GM23338 (cell line): ENCODE measurements at regions not wholly inside any gene's neighbourhood (a gene's known extent, or its start where the extent isn't known, plus 50 kb on each side); places are given as distances from the start of the nearest gene placed in this dataset.

ENCODE experiments used
- ATAC-seq: fragments of 200-7000 bp; cut with Tn5 transposase; 3 replicates; pipeline ENCODE4 v1.9.1; 2020
- DNase-seq: peaks from one replicate; pipeline ENCODE4 v3.0.0-alpha.2; 2015; ENCODE audit warnings: low spot score
- H2AFZ ChIP-seq: fragments of 200-600 bp; sonication (generic); 2 replicates; pipeline ENCODE4 v1.8.0; 2016; ENCODE audit warnings: antibody characterized with exemption, mild to moderate bottlenecking, moderate library complexity
- H3F3A ChIP-seq: fragments of 200-600 bp; sonication (generic); replicated peaks from 2 replicates; pipeline ENCODE4 v1.8.0; 2017; ENCODE audit warnings: antibody characterized with exemption, mixed run types, low read depth
- H3K27ac ChIP-seq: fragments of 200-600 bp; sonication (generic); 2 replicates; pipeline ENCODE4 v1.6.1; 2016; ENCODE audit warnings: low read depth
- H3K27me3 ChIP-seq: fragments of 200-600 bp; sonication (generic); 2 replicates; pipeline ENCODE4 v1.8.0; 2016; ENCODE audit warnings: mild to moderate bottlenecking, mixed run types, moderate library complexity; ENCODE audit not compliant: insufficient read depth
- H3K36me3 ChIP-seq: fragments of 200-600 bp; sonication (generic); 2 replicates; pipeline ENCODE4 v1.8.0; 2016; ENCODE audit warnings: mild to moderate bottlenecking; ENCODE audit not compliant: insufficient read depth
- H3K4me1 ChIP-seq: fragments of 200-600 bp; sonication (generic); 2 replicates; pipeline ENCODE4 v1.8.0; 2016; ENCODE audit warnings: mild to moderate bottlenecking, moderate library complexity; ENCODE audit not compliant: insufficient read depth
- H3K4me2 ChIP-seq: fragments of 200-600 bp; sonication (generic); 2 replicates; pipeline ENCODE4 v1.7.1; 2017; ENCODE audit warnings: mixed run types
- H3K4me3 ChIP-seq: fragments of 200-600 bp; sonication (generic); 2 replicates; pipeline ENCODE4 v1.6.1; 2016; ENCODE audit warnings: mixed run types
- H3K79me2 ChIP-seq: fragments of 200-600 bp; sonication (generic); replicated peaks from 2 replicates; pipeline ENCODE4 v1.8.0; 2017; ENCODE audit warnings: mild to moderate bottlenecking; ENCODE audit not compliant: insufficient read depth
- H3K9me2 ChIP-seq: fragments of 200-600 bp; sonication (generic); 2 replicates; pipeline ENCODE4 v1.8.0; 2017; ENCODE audit not compliant: insufficient read depth
- H4K20me1 ChIP-seq: fragments of 200-600 bp; sonication (generic); replicated peaks from 2 replicates; pipeline ENCODE4 v1.8.0; 2017; ENCODE audit warnings: mild to moderate bottlenecking; ENCODE audit not compliant: insufficient read depth
- H3K27ac Mint-ChIP-seq: 2 replicates; pipeline ENCODE4 v1.8.0; 2020; ENCODE audit warnings: inconsistent platforms, mild to moderate bottlenecking, moderate library complexity, mixed read lengths
- H3K27me3 Mint-ChIP-seq: 3 replicates; pipeline ENCODE4 v1.8.0; 2022; ENCODE audit warnings: low read depth, mild to moderate bottlenecking, moderate library complexity, mixed read lengths, inconsistent platforms; ENCODE audit not compliant: insufficient read depth, poor library complexity
- H3K36me3 Mint-ChIP-seq: 3 replicates; pipeline ENCODE4 v1.8.0; 2021; ENCODE audit warnings: low read depth, mild to moderate bottlenecking, inconsistent platforms, moderate library complexity, mixed read lengths
- H3K4me1 Mint-ChIP-seq: 3 replicates; pipeline ENCODE4 v1.8.0; 2020; ENCODE audit warnings: mild to moderate bottlenecking, inconsistent platforms, mixed read lengths
- H3K4me3 Mint-ChIP-seq: 3 replicates; pipeline ENCODE4 v1.8.0; 2021; ENCODE audit warnings: moderate library complexity, mild to moderate bottlenecking, inconsistent platforms, mixed read lengths
- H3K9me3 Mint-ChIP-seq: 3 replicates; pipeline ENCODE4 v1.8.0; 2020; ENCODE audit warnings: moderate library complexity, mild to moderate bottlenecking, inconsistent platforms, mixed read lengths
- CREB1 ChIP-seq: fragments of 250-450 bp; sonication (Bioruptor Pico); IDR thresholded peaks from 2 replicates; pipeline ENCODE4 v1.5.0; 2020; ENCODE audit warnings: low read depth, mild to moderate bottlenecking, moderate library complexity
- CTCF ChIP-seq, 2 experiments: fragments of 200-600 bp in 1 of 2; sonication (generic) in 1 of 2; conservative IDR thresholded peaks; 2 replicates each; pipeline versions ENCODE4 v1.5.1 to v1.6.1; 2016 to 2017; ENCODE audit warnings: antibody characterized with exemption in 2 of 2, low read depth in 2 of 2, mild to moderate bottlenecking in 2 of 2, moderate library complexity in 1 of 2
- ETS1 ChIP-seq: IDR thresholded peaks from 2 replicates; pipeline ENCODE4 v1.6.1; 2016; ENCODE audit warnings: antibody characterized with exemption
- EZH2 ChIP-seq: fragments of 200-600 bp; sonication (generic); IDR thresholded peaks from one replicate; pipeline ENCODE4 v1.8.0; 2017; ENCODE audit warnings: antibody characterized with exemption, mild to moderate bottlenecking, low read depth; ENCODE audit not compliant: unreplicated experiment
- EZH2phosphoT487 ChIP-seq: fragments of 200-600 bp; sonication (generic); IDR thresholded peaks from one replicate; pipeline ENCODE4 v1.8.1; 2018; ENCODE audit warnings: antibody characterized with exemption; ENCODE audit not compliant: unreplicated experiment
- JUNB ChIP-seq: IDR thresholded peaks from one replicate; pipeline ENCODE4 v1.6.1; 2016; ENCODE audit warnings: antibody characterized with exemption; ENCODE audit not compliant: unreplicated experiment
- NANOG ChIP-seq: IDR thresholded peaks from 2 replicates; pipeline ENCODE4 v1.6.1; 2016; ENCODE audit warnings: antibody characterized with exemption, borderline replicate concordance
- POLR2AphosphoS5 ChIP-seq: IDR thresholded peaks from 2 replicates; pipeline ENCODE4 v1.6.1; 2016; ENCODE audit warnings: antibody characterized with exemption, low read depth
- REST ChIP-seq: IDR thresholded peaks from one replicate; pipeline ENCODE4 v1.6.1; 2018; ENCODE audit warnings: antibody characterized with exemption; ENCODE audit not compliant: unreplicated experiment
- STAT1 ChIP-seq: IDR thresholded peaks from one replicate; pipeline ENCODE4 v1.6.1; 2016; ENCODE audit warnings: antibody characterized with exemption; ENCODE audit not compliant: unreplicated experiment
- ZNF114 ChIP-seq: fragments of 250-450 bp; sonication (Bioruptor Pico); IDR thresholded peaks from 2 replicates; pipeline ENCODE4 v1.5.0; 2020; ENCODE audit warnings: mild to moderate bottlenecking, moderate library complexity
- ZNF331 ChIP-seq: fragments of 250-450 bp; sonication (Bioruptor Pico); IDR thresholded peaks from 2 replicates; pipeline ENCODE4 v1.5.0; 2020; ENCODE audit warnings: low read depth, mild to moderate bottlenecking, moderate library complexity
- ZNF462 ChIP-seq: fragments of 250-450 bp; sonication (Bioruptor Pico); IDR thresholded peaks from 2 replicates; pipeline ENCODE4 v1.5.0; 2020; ENCODE audit warnings: mild to moderate bottlenecking, moderate library complexity

- no peak for TF ChIP-seq REST
Observed at GRCh38 chr4:113821856-113822255, 60.3 kb upstream of the CAMK2D start (continued).

- Mint-ChIP-seq H3K4me1 (no peaks in the 10 kb centered on the region; the same call in 2 of the 3 replicates), H3K9me3 (no peaks in the 10 kb centered on the region), H3K4me3 (no peak overlapping the region), H3K27me3 (no peaks in the 10 kb centered on the region), H3K27ac (no peak overlapping the region), H3K36me3 (no peaks in the 10 kb centered on the region)
- Histone ChIP-seq H3F3A (no peaks in the 10 kb centered on the region), H3K4me3 (no peak overlapping the region), H3K4me2 (no peak overlapping the region), H2AFZ (no peak overlapping the region), H3K36me3 (no peaks in the 10 kb centered on the region), H4K20me1 (no peaks in the 10 kb centered on the region), H3K79me2 (no peaks in the 10 kb centered on the region), H3K27ac (no peak overlapping the region), H3K4me1 (no peaks in the 10 kb centered on the region), H3K9me2 (no peaks in the 10 kb centered on the region), H3K27me3 (no peaks in the 10 kb centered on the region)
- ATAC-seq (no peak), DNase-seq (no peak)
- no peak for TF ChIP-seq STAT1
- TF ChIP-seq CREB1, result no peak
- no peak for TF ChIP-seq CTCF (conservative IDR thresholded peaks at IDR 0.05; ENCODE audit: low read depth in 2 of 2)
- no peak for TF ChIP-seq JUNB
- TF ChIP-seq ZNF114 (CRISPR knock-in tag), result no peak
- no peak for TF ChIP-seq ETS1
- TF ChIP-seq ZNF331 (CRISPR knock-in tag), result no peak
- TF ChIP-seq EZH2phosphoT487, result no peak
- TF ChIP-seq POLR2AphosphoS5, result no peak
- no peak for TF ChIP-seq NANOG
- TF ChIP-seq EZH2, result no peak
- no peak for TF ChIP-seq ZNF462
Observed at GRCh38 chr4:113820108-113820507, 58.6 kb upstream of the CAMK2D start.
